Cardiac septum (tissue), 1 donor: ENCODE measurements at regions not wholly inside any gene's neighbourhood (a gene's known extent, or its start where the extent isn't known, plus 50 kb on each side); places are given as distances from the start of the nearest gene placed in this dataset.

Experiments
- DNase-seq: peaks from one replicate; pipeline ENCODE4 v3.0.0-alpha.2; 2020; ENCODE audit warnings: low spot score
- intact Hi-C: fragments of 100-400 bp; cut with DNase I; formaldehyde crosslinking; loops from one replicate; pipeline ENCODE4 v1.14.0; 2022
- donor health status: DM: no; HTN: no; CAD: no.

- DNase-seq = no peak
- intact Hi-C loops = no loop called here
These were observed 264.4 kb upstream of the ZNF717 start for GRCh38 chr3:76049776-76050175.

- intact Hi-C loops = no loop called here
- DNase-seq = no peak
These were observed 265.8 kb upstream of the ZNF717 start for GRCh38 chr3:76051145-76051544.

GRCh38 chr3:76054404-76054803 is 269.1 kb upstream of the ZNF717 start:
- intact Hi-C loops = no loop called here
- no peak for DNase-seq

GRCh38 chr3:76061654-76062053 is 276.3 kb upstream of the ZNF717 start:
- intact Hi-C loops = no loop called here
- no peak for DNase-seq

GRCh38 chr3:76063019-76063418 is 277.7 kb upstream of the ZNF717 start:
- DNase-seq = no peak
- intact Hi-C loops = no loop called here

- intact Hi-C loops = no loop called here
- DNase-seq = no peak
These were observed 278.5 kb upstream of the ZNF717 start for GRCh38 chr3:76063811-76064210.

- no peak for DNase-seq
- intact Hi-C loops = no loop called here
These were observed 280.6 kb upstream of the ZNF717 start for GRCh38 chr3:76065964-76066363.

- intact Hi-C loops = no loop called here
- DNase-seq = no peak
These were observed 292.8 kb upstream of the ZNF717 start for GRCh38 chr3:76078101-76078500.

- no peak for DNase-seq
- intact Hi-C loops = no loop called here
These were observed 298.6 kb upstream of the ZNF717 start for GRCh38 chr3:76083992-76084391.

- DNase-seq = no peak
These were observed 310.7 kb upstream of the ZNF717 start for GRCh38 chr3:76096036-76096435.

GRCh38 chr3:76096836-76097588 is 311.7 kb upstream of the ZNF717 start:
- no peak for DNase-seq
- intact Hi-C loops = no loop called here

More at GRCh38 chr3:76096036-76096435, 310.7 kb upstream of the ZNF717 start:
- intact Hi-C loops = no loop called here

GRCh38 chr3:76097589-76097969 is 312.2 kb upstream of the ZNF717 start:
- intact Hi-C loops = no loop called here

GRCh38 chr3:76099956-76100355 is 314.6 kb upstream of the ZNF717 start:
- intact Hi-C loops = no loop called here
- no peak for DNase-seq

More at GRCh38 chr3:76097589-76097969, 312.2 kb upstream of the ZNF717 start:
- DNase-seq = no peak

- DNase-seq = no peak
- intact Hi-C loops = no loop called here
These were observed 322.7 kb upstream of the ZNF717 start for GRCh38 chr3:76107935-76108570.

GRCh38 chr3:76111808-76112207 is 326.5 kb upstream of the ZNF717 start:
- intact Hi-C loops = no loop called here
- no peak for DNase-seq

GRCh38 chr3:76122007-76122406 is 336.7 kb upstream of the ZNF717 start:
- DNase-seq = no peak
- intact Hi-C loops = no loop called here

GRCh38 chr3:76129441-76129840 is 344.1 kb upstream of the ZNF717 start:
- DNase-seq = no peak
- intact Hi-C loops = no loop called here

- DNase-seq = no peak
- intact Hi-C loops = no loop called here
These were observed 346.2 kb upstream of the ZNF717 start for GRCh38 chr3:76131396-76132153.

GRCh38 chr3:76132154-76132470 is 346.8 kb upstream of the ZNF717 start:
- no peak for DNase-seq
- intact Hi-C loops = no loop called here

- DNase-seq = no peak
- intact Hi-C loops = no loop called here
These were observed 348.8 kb upstream of the ZNF717 start for GRCh38 chr3:76134166-76134565.

- intact Hi-C loops = no loop called here
- no peak for DNase-seq
These were observed 353.6 kb upstream of the ZNF717 start for GRCh38 chr3:76138921-76139320.
